A549 (cell line): ENCODE measurements at regions not wholly inside any gene's neighbourhood (a gene's known extent, or its start where the extent isn't known, plus 50 kb on each side); places are given as distances from the start of the nearest gene placed in this dataset.

Experiments
- ATAC-seq, 2 experiments: fragments of 200-7000 bp in 1 of 2; fragments of >200 bp in 1 of 2; cut with Nextera tagmentation in 1 of 2; cut with Tn5 transposase in 1 of 2; 3 replicates each; pipeline versions ENCODE4 v1.8.0 to v1.9.1; 2018 to 2020; ENCODE audit warnings: mild to moderate bottlenecking in 1 of 2, moderate library complexity in 1 of 2
- CTCF ChIA-PET: fragments of 300-600 bp; sonication (Branson Sonifier 250); formaldehyde crosslinking; extraction: SDS; loops from one replicate; lab custom pipeline; 2021; ENCODE audit warnings: antibody characterized with exemption, inconsistent platforms; lab: Yijun Ruan, JAX
- POLR2A ChIA-PET: fragments of 350-600 bp; formaldehyde crosslinking; extraction: SDS; loops from one replicate; lab custom pipeline; 2021; ENCODE audit warnings: antibody characterized with exemption, inconsistent platforms; lab: Yijun Ruan, JAX
- DNase-seq, 2 experiments: peaks; one replicate each; pipeline versions ENCODE4 v3.0.0 to v3.0.0-alpha.2; 2011 to 2016; ENCODE audit warnings: low read depth in 1 of 2, low spot score in 1 of 2
- FAIRE-seq: peaks from 2 replicates; lab custom pipeline; 2011; peaks lifted over from hg19 to GRCh38; lab: Jason Lieb, UNC
- H3K27ac ChIP-seq, 2 experiments: fragments of >200 bp; sonication (Bioruptor Twin); formaldehyde crosslinking; 3 replicates each; pipeline ENCODE4 v1.5.1; 2016 to 2017
- H3K4me1 ChIP-seq: fragments of >200 bp; sonication (Bioruptor Twin); formaldehyde crosslinking; 3 replicates; pipeline ENCODE4 v1.6.1; 2016
- H3K4me2 ChIP-seq: fragments of >200 bp; sonication (Bioruptor Twin); formaldehyde crosslinking; 3 replicates; pipeline ENCODE4 v1.6.1; 2016
- H3K4me3 ChIP-seq: fragments of >200 bp; sonication (Bioruptor Twin); formaldehyde crosslinking; 3 replicates; pipeline ENCODE4 v1.5.1; 2016
- H3K9me3 ChIP-seq: fragments of >200 bp; sonication (Bioruptor Twin); formaldehyde crosslinking; 3 replicates; pipeline ENCODE4 v1.6.1; 2016
- CHD4 ChIP-seq: fragments of 200-600 bp; sonication (generic); IDR thresholded peaks from 2 replicates; pipeline ENCODE4 v1.6.1; 2016; ENCODE audit warnings: antibody characterized with exemption, mild to moderate bottlenecking, borderline replicate concordance
- EHF ChIP-seq: fragments of 250-450 bp; sonication (Bioruptor Pico); IDR thresholded peaks from 2 replicates; pipeline ENCODE4 v1.5.0; 2020; ENCODE audit warnings: mild to moderate bottlenecking
- EHMT2 ChIP-seq: fragments of 200-600 bp; sonication (generic); IDR thresholded peaks from 2 replicates; pipeline ENCODE4 v1.6.1; 2016; ENCODE audit warnings: antibody characterized with exemption, low read depth, mild to moderate bottlenecking, moderate library complexity
- EP300 ChIP-seq, 2 experiments: fragments of >200 bp; sonication (Bioruptor Twin); formaldehyde crosslinking; IDR thresholded peaks; 2 replicates in 1 of 2; 3 replicates in 1 of 2; pipeline ENCODE4 v1.6.1; 2016 to 2017
- FOSB ChIP-seq: fragments of 250-450 bp; sonication (Bioruptor Pico); IDR thresholded peaks from 2 replicates; pipeline ENCODE4 v1.5.0; 2020; ENCODE audit warnings: mild to moderate bottlenecking, moderate library complexity
- GATA3 ChIP-seq: IDR thresholded peaks from 2 replicates; pipeline ENCODE4 v1.6.1; 2012; ENCODE audit warnings: borderline replicate concordance
- HEYL ChIP-seq: fragments of 250-450 bp; sonication (Bioruptor Pico); IDR thresholded peaks from 2 replicates; pipeline ENCODE4 v1.8.0; 2021; ENCODE audit warnings: mild to moderate bottlenecking, moderate library complexity
- JUN ChIP-seq, 2 experiments: fragments of >200 bp; sonication (Bioruptor Twin); formaldehyde crosslinking; IDR thresholded peaks; 2 replicates in 1 of 2; 3 replicates in 1 of 2; pipeline ENCODE4 v1.6.1; 2016 to 2017
- KDM5A ChIP-seq: fragments of 200-600 bp; sonication (generic); IDR thresholded peaks from 2 replicates; pipeline ENCODE4 v1.6.1; 2016; ENCODE audit warnings: antibody characterized with exemption, mild to moderate bottlenecking
- MAFK ChIP-seq: fragments of 450-650 bp; IDR thresholded peaks from 2 replicates; pipeline ENCODE4 v1.6.1; 2014; ENCODE audit not compliant: partially characterized antibody
- MYC ChIP-seq: IDR thresholded peaks from 2 replicates; pipeline ENCODE4 v1.6.1; 2012; ENCODE audit warnings: mild to moderate bottlenecking, inconsistent platforms, low read length, improper control_type of control experiment, borderline replicate concordance
- NPAS2 ChIP-seq: fragments of 250-450 bp; sonication (Bioruptor Pico); IDR thresholded peaks from 2 replicates; pipeline ENCODE4 v1.8.0; 2022; ENCODE audit warnings: mild to moderate bottlenecking, moderate library complexity, borderline replicate concordance
- PBX3 ChIP-seq: IDR thresholded peaks from 2 replicates; pipeline ENCODE4 v1.6.1; 2012
- PHF8 ChIP-seq: fragments of 200-600 bp; sonication (generic); IDR thresholded peaks from 2 replicates; pipeline ENCODE4 v1.6.1; 2016; ENCODE audit warnings: low read depth, mild to moderate bottlenecking, antibody characterized with exemption, moderate library complexity, borderline replicate concordance
- RARB ChIP-seq: fragments of 250-450 bp; sonication (Bioruptor Pico); IDR thresholded peaks from 2 replicates; pipeline ENCODE4 v1.8.0; 2021; ENCODE audit warnings: mild to moderate bottlenecking, moderate library complexity
- RCOR1 ChIP-seq: fragments of 150-350 bp; IDR thresholded peaks from 2 replicates; pipeline ENCODE4 v1.6.1; 2014; ENCODE audit warnings: antibody characterized with exemption, low read length, low read depth
- REST ChIP-seq: fragments of 200-600 bp; sonication (generic); IDR thresholded peaks from 2 replicates; pipeline ENCODE4 v1.6.1; 2016; ENCODE audit warnings: antibody characterized with exemption, mild to moderate bottlenecking, moderate library complexity
- RNF2 ChIP-seq: fragments of 200-600 bp; sonication (generic); IDR thresholded peaks from 2 replicates; pipeline ENCODE4 v1.6.1; 2016; ENCODE audit warnings: low read depth, mild to moderate bottlenecking, antibody characterized with exemption, moderate library complexity, borderline replicate concordance
- SMC3 ChIP-seq: fragments of >200 bp; sonication (Bioruptor Twin); formaldehyde crosslinking; IDR thresholded peaks from 3 replicates; pipeline ENCODE4 v1.6.1; 2018; ENCODE audit warnings: inconsistent platforms
- SREBF2 ChIP-seq: fragments of 450-650 bp; IDR thresholded peaks from 2 replicates; pipeline ENCODE4 v1.6.1; 2014; ENCODE audit warnings: mild to moderate bottlenecking, moderate library complexity
- TFCP2L1 ChIP-seq: fragments of 250-450 bp; sonication (Bioruptor Pico); IDR thresholded peaks from 2 replicates; pipeline ENCODE4 v1.5.0; 2021; ENCODE audit warnings: mild to moderate bottlenecking
- USF2 ChIP-seq: fragments of 450-650 bp; IDR thresholded peaks from 2 replicates; pipeline ENCODE4 v1.6.1; 2014; ENCODE audit warnings: antibody characterized with exemption
- ZSCAN20 ChIP-seq: fragments of 250-450 bp; sonication (Bioruptor Pico); IDR thresholded peaks from 2 replicates; pipeline ENCODE4 v1.8.0; 2022; ENCODE audit warnings: mild to moderate bottlenecking, moderate library complexity
- WGBS: methylation state at CpG from one replicate; pipeline ENCODE4 v1.1.6; 2017; ENCODE audit errors: missing lambda C conversion rate; 5-methylcytosine and 5-hydroxymethylcytosine counted together
- TF ChIP-seq, protein P1 (sequence below): fragments of >200 bp; sonication (Bioruptor Twin); formaldehyde crosslinking; IDR thresholded peaks from 2 replicates; pipeline ENCODE4 v1.6.1; 2016

DNA sequence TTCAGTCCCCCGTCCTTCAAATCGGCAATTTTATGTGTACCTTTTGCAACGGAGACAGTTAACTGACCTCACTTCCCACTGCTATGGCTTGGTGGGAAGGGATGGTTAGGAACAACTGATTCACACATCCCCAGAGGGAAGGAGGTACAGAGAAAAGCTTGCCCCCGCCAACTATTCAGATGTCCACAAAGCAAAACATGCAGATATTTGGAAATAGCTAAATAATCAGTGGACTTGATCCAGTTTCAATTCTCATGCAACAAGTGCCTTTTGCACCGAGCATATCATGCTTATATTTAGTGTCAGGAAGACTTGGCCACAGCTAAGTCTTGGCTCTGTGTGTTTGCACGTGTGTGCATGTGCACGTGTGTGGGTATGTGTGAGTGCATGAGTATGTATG lies 144.6 kb downstream of the SNX19 start:
- no peaks in the 10 kb centered on the region for H3K9me3 ChIP-seq
- 74% methylated on average over 7 of the region's 7 CpGs for WGBS
- H3K4me1 ChIP-seq: 0 out of 3 replicates have a peak, but pooled peaks cover 4% of the 10 kb centered on the region
- DNase-seq (no peak), FAIRE-seq (no peak), ATAC-seq (no peak)
- ChIA-PET POLR2A (no interaction called here), CTCF (interaction anchor here (1.7 kb wide), 1 partner anchor 123 kb away, joined by 3 read pairs; no protein-coding TSS in a partner anchor)
- no peak overlapping the region for H3K4me3 ChIP-seq
- H3K4me2 ChIP-seq: no peak overlapping the region
- no peak overlapping the region for H3K27ac ChIP-seq
- TF ChIP-seq KDM5A (no peak), HEYL (no peak), EHF (CRISPR knock-in tag) (no peak), RCOR1 (no peak), SREBF2 (no peak), RARB (CRISPR knock-in tag) (no peak), GATA3 (no peak), JUN (IDR thresholded peaks at IDR 0.05) (no peak), SMC3 (no peak), PBX3 (no peak), ZSCAN20 (CRISPR knock-in tag) (no peak), MAFK (no peak), RNF2 (no peak), MYC (no peak), CHD4 (no peak)
- TF ChIP-seq, protein P1, sequence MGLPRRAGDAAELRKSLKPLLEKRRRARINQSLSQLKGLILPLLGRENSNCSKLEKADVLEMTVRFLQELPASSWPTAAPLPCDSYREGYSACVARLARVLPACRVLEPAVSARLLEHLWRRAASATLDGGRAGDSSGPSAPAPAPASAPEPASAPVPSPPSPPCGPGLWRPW: no peak
- TF ChIP-seq, all 56 proteins: peak for 0

DNA sequence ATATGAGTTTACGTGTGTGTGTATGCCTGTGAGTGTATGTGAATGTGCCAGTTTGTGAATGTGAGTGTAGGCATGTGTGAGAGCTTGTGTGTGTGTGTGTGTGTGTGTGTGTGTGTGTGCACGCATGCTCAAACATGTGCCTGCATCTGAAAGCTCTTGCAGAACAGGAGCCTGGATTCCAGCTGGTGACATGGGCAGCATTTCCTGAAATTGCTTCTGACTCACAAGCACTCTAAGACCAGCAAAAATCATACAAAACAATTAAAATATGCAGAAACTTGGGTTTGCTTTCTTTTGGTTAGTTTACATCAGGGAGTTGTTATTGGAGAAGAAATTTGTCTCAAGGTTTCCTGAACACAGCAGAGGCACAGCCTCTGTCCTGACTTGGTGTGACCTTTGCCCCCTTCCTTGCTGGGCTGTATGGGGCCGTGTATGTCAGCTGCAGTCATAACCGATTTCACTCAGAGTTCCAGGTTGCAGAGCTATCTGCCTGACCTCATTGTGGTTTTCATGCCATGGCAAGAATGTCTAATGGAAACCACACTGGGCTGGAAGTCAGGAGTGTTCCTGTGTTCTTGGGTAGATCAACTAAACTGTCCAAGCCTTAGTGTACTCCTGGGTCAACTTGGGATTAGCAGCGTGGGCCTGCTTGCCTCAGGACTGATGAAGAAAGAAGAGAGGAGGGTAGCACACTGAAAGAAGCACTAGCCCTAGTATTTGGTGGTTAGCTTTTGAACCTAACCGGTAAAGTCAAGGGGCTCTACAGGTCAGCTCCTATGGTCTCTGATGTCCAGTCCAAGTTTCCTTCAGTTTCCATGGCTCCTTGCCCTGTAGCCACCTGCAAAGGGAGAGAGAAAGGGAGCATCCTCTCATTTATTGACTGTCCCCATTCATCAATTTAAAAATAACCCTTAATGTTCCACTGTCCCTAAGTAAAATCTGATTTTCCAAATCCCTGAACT lies 143.7 kb downstream of the SNX19 start:
- Histone ChIP-seq H3K27ac (peak overlapping the region in 1 of 2 experiments; percentile 43; a peak in 1 of 6 replicates), H3K4me3 (no peak overlapping the region), H3K9me3 (no peaks in the 10 kb centered on the region), H3K4me1 (0 out of 3 replicates have a peak, but pooled peaks cover 4% of the 10 kb centered on the region)
- WGBS: 44% methylated on average over 6 of the region's 6 CpGs
- CTCF ChIA-PET: interaction anchor here (0.6 to 1.7 kb wide), 6 partner anchors 33 to 587 kb away, joined by 3 to 4 read pairs (median 3); no protein-coding TSS in a partner anchor
- ATAC-seq: peak in 1 of 2 experiments; percentile 53; a peak in 4 of 6 replicates
- TF ChIP-seq ZSCAN20 (CRISPR knock-in tag): no peak
- no peak for TF ChIP-seq USF2
- no peak for TF ChIP-seq EP300 (IDR thresholded peaks at IDR 0.05)
- TF ChIP-seq, all 56 proteins: peak for 0
- FAIRE-seq (no peak), DNase-seq (peak in 1 of 2 experiments; percentile 9)
- POLR2A ChIA-PET: no interaction called here
- H3K4me2 ChIP-seq: no peak overlapping the region

DNA sequence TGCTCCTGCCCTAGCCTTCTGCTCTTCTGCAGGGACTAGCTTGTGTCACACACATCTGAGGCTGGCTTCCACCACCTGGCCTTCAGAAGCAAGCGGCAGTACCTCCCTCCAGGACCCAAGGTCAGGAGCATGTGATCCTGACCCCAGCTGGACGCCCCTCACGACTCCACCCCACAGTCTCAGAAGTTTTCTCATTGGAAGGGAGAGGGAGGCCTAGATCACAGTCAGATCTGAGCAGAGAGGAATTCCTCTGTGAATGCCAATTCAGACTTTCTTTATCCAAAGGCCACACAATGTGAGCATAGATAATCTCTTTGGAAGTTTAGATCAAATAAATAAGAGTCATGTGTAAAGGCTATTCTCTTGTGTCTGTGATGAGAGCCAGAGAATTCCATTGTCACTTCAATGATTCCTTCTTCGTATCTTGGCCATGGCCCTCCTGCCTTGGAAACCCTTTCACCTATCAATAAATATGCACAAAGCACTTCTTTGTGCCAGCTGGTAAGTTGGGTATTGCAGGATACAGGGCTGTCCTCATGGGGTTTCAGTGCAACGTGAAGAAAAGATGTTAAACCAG lies 142.9 kb downstream of the SNX19 start:
- no peak overlapping the region for H3K27ac ChIP-seq
- H3K4me3 ChIP-seq: no peak overlapping the region
- H3K9me3 ChIP-seq: no peaks in the 10 kb centered on the region
- FAIRE-seq: no peak
- H3K4me1 ChIP-seq: 0 out of 3 replicates have a peak, but pooled peaks cover 4% of the 10 kb centered on the region
- DNase-seq: no peak
- POLR2A ChIA-PET: no interaction called here
- CTCF ChIA-PET: interaction anchor here (0.6 to 1.4 kb wide), 5 partner anchors 53 to 588 kb away, joined by 3 to 4 read pairs (median 3); no protein-coding TSS in a partner anchor
- H3K4me2 ChIP-seq: no peak overlapping the region
- no peak for ATAC-seq
- 74% methylated on average over 5 of the region's 5 CpGs for WGBS
- TF ChIP-seq TFCP2L1 (CRISPR knock-in tag) (no peak), REST (no peak), ZSCAN20 (CRISPR knock-in tag) (no peak), KDM5A (no peak), PHF8 (no peak), FOSB (no peak), EHMT2 (no peak), SREBF2 (no peak), CHD4 (no peak), NPAS2 (CRISPR knock-in tag) (no peak), PBX3 (no peak), RCOR1 (no peak)
